NCI-H345 (cell line): ENCODE measurements at regions not wholly inside any gene's neighbourhood (a gene's known extent, or its start where the extent isn't known, plus 50 kb on each side); places are given as distances from the start of the nearest gene placed in this dataset.
"Not testable (repeated sequence)": the region's sequence is repeated elsewhere in the genome, so short reads cannot be mapped to it uniquely, and the experiment has no call there.

Source experiments
- DNase-seq: peaks from one replicate; lab custom pipeline; 2025; lab: John Stamatoyannopoulos, UW

DNA sequence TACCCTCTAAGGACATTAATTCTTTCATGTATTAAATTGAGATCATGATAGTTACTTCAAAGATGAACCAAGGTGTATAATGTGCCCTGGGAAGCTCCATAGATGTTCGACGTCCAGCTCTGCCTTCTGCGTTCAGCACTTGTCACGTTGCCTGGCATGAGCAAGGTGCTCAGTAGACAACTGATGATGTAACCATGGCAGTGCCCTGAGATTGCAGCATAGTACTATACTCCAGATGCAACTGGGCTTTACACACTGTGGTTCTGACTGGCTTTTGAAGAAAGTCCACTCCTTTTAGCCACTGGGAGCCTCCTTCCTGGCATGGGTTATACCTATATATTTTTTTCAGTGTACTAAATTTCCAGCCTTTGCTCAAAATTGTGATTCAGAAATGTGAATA is 355.8 kb upstream of the SORCS1 start:
- DNase-seq, result no peak

GRCh38 chr10:107517811-107518210 is 353.3 kb upstream of the SORCS1 start:
- no peak for DNase-seq

- DNase-seq, result no peak
Observed at GRCh38 chr10:107516349-107516748, 351.8 kb upstream of the SORCS1 start.

GRCh38 chr10:107504011-107504410 is 339.5 kb upstream of the SORCS1 start:
- not testable (repeated sequence) for DNase-seq

GRCh38 chr10:107502229-107502985 is 337.9 kb upstream of the SORCS1 start:
- DNase-seq, result no peak

DNA sequence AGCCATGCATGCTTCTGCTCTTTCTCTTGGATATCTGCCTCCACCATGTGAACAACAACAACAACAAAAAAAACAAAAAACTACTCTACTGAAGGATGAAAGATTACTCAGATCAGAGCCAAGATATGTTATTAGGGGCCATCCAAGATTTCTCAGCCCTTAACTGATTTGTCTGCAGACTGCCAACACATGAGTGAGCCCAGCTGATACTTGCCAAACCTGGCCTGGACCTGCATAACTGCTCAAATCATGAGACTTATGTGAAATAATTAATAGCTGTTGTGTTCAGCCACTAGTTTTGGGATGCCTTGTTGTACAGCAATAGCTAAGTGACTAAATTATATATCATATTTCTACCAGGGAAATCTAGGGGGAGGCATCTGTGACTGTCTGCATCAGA is 334.5 kb upstream of the SORCS1 start:
- no peak for DNase-seq

- DNase-seq, result no peak
Observed at GRCh38 chr10:107497024-107497423, 332.5 kb upstream of the SORCS1 start.

- DNase-seq, result no peak
Observed at GRCh38 chr10:107496594-107496993, 332.1 kb upstream of the SORCS1 start.

DNA sequence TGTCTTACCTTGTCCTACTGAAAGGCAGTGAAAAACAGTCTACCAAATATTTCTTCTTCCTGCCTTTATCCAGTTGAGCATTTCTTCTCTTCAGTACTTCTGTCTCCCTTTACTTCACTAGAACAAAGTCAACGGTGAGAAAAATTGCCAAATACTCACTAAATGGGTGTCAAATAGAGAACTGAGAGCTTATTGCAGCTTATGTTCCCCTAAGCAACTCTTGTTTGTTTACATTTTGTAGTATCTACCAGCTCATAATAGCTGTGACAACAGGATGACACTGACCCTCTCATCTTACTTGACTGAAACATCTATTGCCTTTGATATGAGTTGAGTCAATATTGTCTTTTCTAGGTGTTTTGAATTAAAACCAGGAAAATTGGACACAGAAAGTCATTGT is 327.9 kb upstream of the SORCS1 start:
- DNase-seq, result no peak

DNA sequence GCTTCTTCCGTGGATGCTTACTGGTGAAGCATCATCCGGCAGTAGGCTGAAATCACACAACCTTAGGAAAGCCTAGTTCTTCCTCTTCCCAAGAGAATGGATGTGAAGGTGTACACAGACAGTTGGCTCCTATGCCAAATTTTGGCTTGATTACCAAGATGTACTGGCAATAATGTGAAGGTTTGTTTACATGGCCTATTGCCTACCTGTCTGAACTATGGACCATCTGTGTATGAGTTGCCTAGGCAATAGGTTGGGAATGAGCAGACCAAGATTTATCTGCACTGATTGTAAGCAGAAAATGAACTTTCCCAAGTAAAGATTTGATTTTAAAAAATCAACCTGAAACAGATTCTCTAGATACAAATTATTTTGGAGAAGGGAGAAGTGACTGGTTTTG is 325.9 kb upstream of the SORCS1 start:
- no peak for DNase-seq

DNA sequence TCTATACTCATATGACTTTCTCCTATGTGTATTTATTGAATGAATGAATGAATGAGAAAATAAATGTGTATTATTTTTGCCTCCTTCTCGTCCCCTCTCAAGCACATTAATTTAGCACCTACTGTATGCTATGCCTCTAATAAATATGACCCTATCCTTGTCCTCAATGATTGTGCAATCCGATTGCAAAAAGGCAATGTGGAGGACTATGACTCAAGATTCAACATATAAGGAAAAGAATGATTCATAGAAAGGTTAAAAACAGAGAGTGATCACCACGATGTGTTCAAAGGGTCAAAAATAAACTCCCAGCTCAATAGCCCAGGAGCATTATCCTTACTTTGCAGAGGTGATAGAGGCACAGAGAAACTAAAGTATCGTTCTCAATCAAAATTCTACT is 322.8 kb upstream of the SORCS1 start:
- no peak for DNase-seq

GRCh38 chr10:107485019-107485418 is 320.5 kb upstream of the SORCS1 start:
- DNase-seq, result no peak

GRCh38 chr10:107481881-107482280 is 317.4 kb upstream of the SORCS1 start:
- no peak for DNase-seq

- no peak for DNase-seq
Observed at GRCh38 chr10:107481224-107481623, 316.7 kb upstream of the SORCS1 start.

- no peak for DNase-seq
Observed at GRCh38 chr10:107480781-107481180, 316.3 kb upstream of the SORCS1 start.

DNA sequence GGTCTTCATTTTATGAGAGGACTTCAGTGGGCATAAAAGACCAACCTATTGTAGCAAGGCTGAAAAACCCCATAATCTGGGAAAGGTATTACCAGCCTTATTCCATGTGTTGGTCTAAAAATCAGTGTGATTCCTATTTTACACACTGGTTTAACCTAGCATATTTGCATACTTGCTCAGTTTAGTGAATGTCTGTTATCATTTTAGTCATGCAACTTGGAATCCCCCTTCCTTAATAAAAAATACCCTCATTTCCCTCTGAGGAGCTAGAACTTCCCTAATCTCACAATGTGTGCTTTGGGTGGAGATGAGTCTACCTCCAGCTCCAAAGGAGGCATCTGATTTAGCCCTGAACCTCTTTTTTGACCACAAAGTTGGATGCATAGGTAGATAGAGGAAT is 312.8 kb upstream of the SORCS1 start:
- no peak for DNase-seq

DNA sequence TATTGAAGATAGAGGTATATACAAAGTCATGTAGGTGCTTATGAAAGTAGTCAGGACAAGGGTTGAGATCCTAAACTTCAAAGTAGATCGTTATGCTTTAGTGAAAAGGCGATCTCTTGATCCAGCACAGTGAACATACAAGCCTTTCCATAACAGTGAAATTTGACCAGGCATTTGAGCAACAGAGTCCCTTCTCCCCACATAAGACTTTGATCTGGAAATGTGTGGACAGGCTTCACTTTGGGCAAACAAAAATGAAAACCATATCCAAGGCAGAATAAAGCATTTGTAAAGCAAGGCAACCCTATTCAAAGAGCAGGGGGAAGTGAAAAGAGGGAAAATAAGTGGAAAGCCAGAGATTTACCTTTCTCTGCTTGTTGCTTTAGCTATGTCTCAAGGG is 311.9 kb upstream of the SORCS1 start:
- DNase-seq, result no peak

DNA sequence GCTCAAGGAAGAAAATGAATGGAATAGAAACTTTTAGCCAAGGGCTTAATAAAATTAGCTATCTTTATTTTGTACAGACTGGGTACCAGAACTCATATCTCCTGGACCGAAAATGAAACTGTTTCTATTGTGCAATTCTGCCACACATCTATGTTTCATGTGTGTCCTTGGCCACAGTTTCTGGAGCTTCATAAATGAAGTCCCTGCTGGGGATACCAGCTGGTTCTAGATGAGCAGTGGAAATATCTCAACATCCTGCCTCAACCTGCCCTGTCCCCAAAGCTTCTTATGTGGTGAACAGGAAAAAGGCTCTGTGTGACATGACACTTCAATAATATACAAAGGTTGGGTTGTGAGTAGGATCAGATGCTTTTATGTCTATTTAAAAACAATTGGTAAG is 310.1 kb upstream of the SORCS1 start:
- DNase-seq, result no peak

GRCh38 chr10:107473225-107473624 is 308.7 kb upstream of the SORCS1 start:
- DNase-seq, result no peak

DNA sequence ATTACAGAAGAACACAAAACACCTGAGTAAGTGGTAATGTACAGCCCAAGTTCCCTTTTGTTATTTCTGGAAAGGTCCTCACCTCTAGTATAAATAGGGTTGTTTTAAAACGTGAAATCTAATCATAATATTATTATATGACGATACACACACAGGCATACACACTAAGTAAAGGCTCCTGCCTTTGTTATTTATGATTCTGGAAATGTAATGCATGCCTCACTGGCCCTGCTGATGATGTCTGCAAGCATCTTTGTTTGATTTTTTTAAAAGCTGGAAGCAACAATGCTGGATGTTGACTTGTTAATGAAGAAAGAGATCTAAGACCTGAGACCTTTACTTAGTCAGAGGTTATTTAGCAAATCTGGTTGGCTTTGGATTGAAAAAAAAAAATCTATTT is 307.4 kb upstream of the SORCS1 start:
- no peak for DNase-seq

- DNase-seq, result no peak
Observed at GRCh38 chr10:107453561-107453960, 289.1 kb upstream of the SORCS1 start.

GRCh38 chr10:107451047-107451446 is 286.5 kb upstream of the SORCS1 start:
- DNase-seq, result no peak

DNA sequence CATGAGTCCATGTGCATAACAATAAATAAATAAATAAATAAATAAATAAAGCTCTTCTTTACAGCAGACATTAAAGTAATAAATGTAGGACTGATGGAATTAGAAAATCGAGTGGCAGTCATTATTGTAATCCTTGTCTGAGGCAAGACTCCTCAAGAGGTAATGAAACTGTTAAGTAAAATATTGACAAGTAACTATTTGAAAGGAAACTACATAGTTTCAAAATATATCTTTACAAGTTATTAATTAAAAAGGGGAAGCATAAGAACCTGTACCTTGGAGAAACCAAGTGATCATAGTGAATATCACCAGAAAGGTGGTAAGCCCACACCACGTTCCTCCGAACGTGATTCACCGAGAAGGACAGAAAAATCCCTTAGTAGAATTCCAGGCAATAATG is 285.6 kb upstream of the SORCS1 start:
- no peak for DNase-seq

DNA sequence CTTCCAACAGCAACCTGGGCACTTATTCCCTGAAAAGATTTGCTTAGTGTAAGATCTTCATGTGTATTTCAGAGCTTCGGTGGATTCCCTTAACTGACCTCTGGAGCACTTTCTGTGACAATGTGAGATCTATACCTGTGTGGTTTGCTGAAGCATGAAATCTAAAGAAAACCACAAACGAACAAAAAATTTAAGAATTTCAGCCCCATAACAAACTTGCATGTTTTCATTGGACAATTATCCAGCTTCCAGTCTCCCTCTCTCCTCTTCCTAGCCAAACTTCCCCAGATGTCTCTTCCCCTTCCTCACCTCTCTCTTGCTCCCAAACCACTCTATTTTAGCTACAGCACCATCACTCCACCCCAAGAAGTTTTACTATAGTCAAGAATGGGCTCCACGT is 279.9 kb upstream of the SORCS1 start:
- DNase-seq, result no peak
